GM12878 (cell line): ENCODE measurements at regions not wholly inside any gene's neighbourhood (a gene's known extent, or its start where the extent isn't known, plus 50 kb on each side); places are given as distances from the start of the nearest gene placed in this dataset.

Source experiments
- ATAC-seq: fragments of 200-7000 bp; cut with Tn5 transposase; 3 replicates; pipeline ENCODE4 v1.9.1; 2020; ENCODE audit warnings: mild to moderate bottlenecking, moderate library complexity
- BruUV-seq: library from RNA; stranded (reverse); fragments of 400-500 nt; replicated peaks from 2 replicates; lab custom pipeline; 2021; lab: Mats Ljungman, UMichigan
- CTCF ChIA-PET: fragments of 300-600 bp; sonication (Branson Sonifier 250); formaldehyde crosslinking; extraction: SDS; loops from one replicate; lab custom pipeline; 2021; ENCODE audit warnings: inconsistent platforms; lab: Yijun Ruan, JAX
- POLR2A ChIA-PET: fragments of 350-600 bp; formaldehyde crosslinking; extraction: SDS; loops from one replicate; lab custom pipeline; 2021; ENCODE audit warnings: inconsistent platforms; lab: Charles Lee
- RAD21 ChIA-PET: fragments of 300-600 bp; sonication (Branson Sonifier 250); formaldehyde crosslinking; loops from one replicate; lab custom pipeline; 2023; ENCODE audit warnings: antibody characterized with exemption; ENCODE audit not compliant: unreplicated experiment; lab: Charles Lee
- SMC1A ChIA-PET: fragments of 300-600 bp; sonication (Branson Sonifier 250); formaldehyde crosslinking; loops from one replicate; lab custom pipeline; 2023; ENCODE audit not compliant: unreplicated experiment, uncharacterized antibody; lab: Charles Lee
- DNase-seq: peaks from one replicate; pipeline ENCODE4 v3.0.0-alpha.2; 2011; ENCODE audit warnings: low read depth, low spot score
- FAIRE-seq: peaks from 3 replicates; lab custom pipeline; 2011; peaks lifted over from hg19 to GRCh38; lab: Jason Lieb, UNC
- H2AFZ ChIP-seq: 2 replicates; pipeline ENCODE4 v1.6.0; 2011; ENCODE audit warnings: low read depth, low read length, control low read depth; ENCODE audit not compliant: control insufficient read depth
- H3K27ac ChIP-seq: 2 replicates; pipeline ENCODE4 v1.5.1; 2011; ENCODE audit warnings: control low read depth; ENCODE audit not compliant: control insufficient read depth, insufficient read depth
- H3K27me3 ChIP-seq, 2 experiments: replicated peaks in 1 of 2; 2 replicates each; pipeline versions ENCODE4 v1.6.0 to v1.6.1; 2011; ENCODE audit warnings: low read length in 1 of 2; ENCODE audit not compliant: control insufficient read depth in 2 of 2, insufficient read depth in 2 of 2
- H3K36me3 ChIP-seq, 2 experiments: 2 replicates each; pipeline ENCODE4 v1.5.1; 2011; ENCODE audit warnings: low read length in 1 of 2; ENCODE audit not compliant: control insufficient read depth in 2 of 2, insufficient read depth in 2 of 2
- H3K4me1 ChIP-seq: 2 replicates; pipeline ENCODE4 v1.6.1; 2011; ENCODE audit warnings: mild to moderate bottlenecking, low read length, moderate library complexity, mixed read lengths; ENCODE audit not compliant: control insufficient read depth, insufficient read depth
- H3K4me2 ChIP-seq: 2 replicates; pipeline ENCODE4 v1.6.0; 2011; ENCODE audit warnings: control low read depth; ENCODE audit not compliant: control insufficient read depth, insufficient read depth
- H3K4me3 ChIP-seq: fragments of 200-600 bp; sonication (generic); 2 replicates; pipeline ENCODE4 v1.5.1; 2016
- H3K79me2 ChIP-seq: 2 replicates; pipeline ENCODE4 v1.6.0; 2011; ENCODE audit warnings: low read length; ENCODE audit not compliant: control insufficient read depth, insufficient read depth
- H3K9ac ChIP-seq: 2 replicates; pipeline ENCODE4 v1.8.0; 2011; ENCODE audit warnings: low read length, control low read depth, mixed read lengths; ENCODE audit not compliant: control insufficient read depth, insufficient read depth
- H3K9me3 ChIP-seq: replicated peaks from 3 replicates; pipeline ENCODE4 v1.5.1; 2011; ENCODE audit warnings: mild to moderate bottlenecking, low read length; ENCODE audit not compliant: control insufficient read depth, insufficient read depth
- H4K20me1 ChIP-seq: 2 replicates; pipeline ENCODE4 v1.6.0; 2011; ENCODE audit not compliant: control insufficient read depth, insufficient read depth
- BRCA1 ChIP-seq: IDR thresholded peaks from 2 replicates; pipeline ENCODE4 v1.6.1; 2011; ENCODE audit warnings: low read depth, low read length, improper control_type of control experiment
- CREB1 ChIP-seq: IDR thresholded peaks from 2 replicates; pipeline ENCODE4 v1.6.1; 2012; ENCODE audit warnings: low read depth, mild to moderate bottlenecking, inconsistent platforms
- DPF2 ChIP-seq: fragments of 450-650 bp; IDR thresholded peaks from 2 replicates; pipeline ENCODE4 v1.6.1; 2017; ENCODE audit warnings: mild to moderate bottlenecking
- IKZF2 ChIP-seq, 2 experiments: fragments of 450-650 bp; IDR thresholded peaks; 2 replicates each; pipeline ENCODE4 v1.6.1; 2017; ENCODE audit warnings: mild to moderate bottlenecking in 2 of 2, moderate library complexity in 2 of 2
- SKIL ChIP-seq: fragments of 450-650 bp; IDR thresholded peaks from 2 replicates; pipeline ENCODE4 v1.6.1; 2017; ENCODE audit warnings: mild to moderate bottlenecking, low read depth, inconsistent platforms; ENCODE audit not compliant: poor library complexity, severe bottlenecking
- USF2 ChIP-seq: IDR thresholded peaks from 2 replicates; pipeline ENCODE4 v1.6.1; 2011; ENCODE audit warnings: low read depth, low read length, improper control_type of control experiment, borderline replicate concordance
- ZNF274 ChIP-seq: IDR thresholded peaks from one replicate; pipeline ENCODE4 v1.8.0; 2011; ENCODE audit not compliant: insufficient read length, insufficient read depth
- WGBS: methylation state at CpG from one replicate; pipeline ENCODE4 v1.1.6; 2016; ENCODE audit warnings: low lambda C conversion rate; ENCODE audit not compliant: insufficient replicate concordance, insufficient coverage; ENCODE audit errors: missing lambda C conversion rate; 5-methylcytosine and 5-hydroxymethylcytosine counted together
- in situ Hi-C: fragments of 300-500 bp; cut with MboI; formaldehyde crosslinking; loops from 9 replicates; pipeline ENCODE4 v1.14.3; 2018; ENCODE audit warnings: mixed read lengths
- intact Hi-C: fragments of 100-400 bp; cut with micrococcal nuclease; formaldehyde crosslinking; loops from one replicate; pipeline ENCODE4 v1.14.2; 2022; ENCODE audit not compliant: unreplicated experiment

GRCh38 chr9:106637486-106637885 is 225.5 kb upstream of the ZNF462 start:
- SMC1A ChIA-PET = no interaction called here
- DNase-seq (no peak), ATAC-seq (no peak), FAIRE-seq (no peak)
- POLR2A ChIA-PET = no interaction called here
- WGBS = 18% methylated on average over 4 of the region's 4 CpGs
- Histone ChIP-seq H3K9ac (no peak overlapping the region), H3K27me3 (no peaks in the 10 kb centered on the region), H2AFZ (no peak overlapping the region), H3K4me2 (no peak overlapping the region), H3K79me2 (no peaks in the 10 kb centered on the region), H3K4me3 (no peak overlapping the region), H4K20me1 (no peaks in the 10 kb centered on the region), H3K27ac (no peak overlapping the region), H3K9me3 (no peaks in the 10 kb centered on the region), H3K4me1 (no peaks in the 10 kb centered on the region), H3K36me3 (no peaks in the 10 kb centered on the region)
- RAD21 ChIA-PET = no interaction called here
- TF ChIP-seq IKZF2 (IDR thresholded peaks at IDR 0.05) (no peak), DPF2 (no peak), USF2 (no peak), BRCA1 (no peak), CREB1 (no peak), SKIL (no peak), ZNF274 (no peak)
- BruUV-seq = no TSS peak
- CTCF ChIA-PET = interaction anchor here (0.6 kb wide), 1 partner anchor 351 kb away, joined by 3 read pairs; no protein-coding TSS in a partner anchor
- in situ Hi-C loops = no loop called here
- intact Hi-C loops = no loop called here
